A673 (cell line): ENCODE measurements at regions not wholly inside any gene's neighbourhood (a gene's known extent, or its start where the extent isn't known, plus 50 kb on each side); places are given as distances from the start of the nearest gene placed in this dataset.
"Not testable (repeated sequence)": the region's sequence is repeated elsewhere in the genome, so short reads cannot be mapped to it uniquely, and the experiment has no call there.

Experiments
- BruUV-seq: library from RNA; stranded (reverse); fragments of 400-500 nt; replicated peaks from 2 replicates; lab custom pipeline; 2021; lab: Mats Ljungman, UMichigan
- CTCF ChIA-PET: fragments of 300-600 bp; sonication (Branson Sonifier 250); formaldehyde crosslinking; loops from one replicate; lab custom pipeline; 2022; ENCODE audit warnings: antibody characterized with exemption; lab: Charles Lee
- POLR2A ChIA-PET: fragments of 300-600 bp; sonication (Branson Sonifier 250); formaldehyde crosslinking; loops from one replicate; lab custom pipeline; 2022; ENCODE audit warnings: antibody characterized with exemption; ENCODE audit not compliant: low non-redundant PET; lab: Charles Lee
- DNase-seq: peaks from one replicate; pipeline ENCODE4 v3.0.0-alpha.2; 2015; ENCODE audit warnings: low spot score
- H3K27ac ChIP-seq: fragments of 200-600 bp; sonication (generic); 2 replicates; pipeline ENCODE4 v1.5.1; 2016; ENCODE audit warnings: mixed run types, low read depth, mild to moderate bottlenecking, mixed read lengths, antibody characterized with exemption, low read length; ENCODE audit not compliant: poor library complexity, severe bottlenecking
- H3K27me3 ChIP-seq: fragments of 200-600 bp; sonication (generic); replicated peaks from 2 replicates; pipeline ENCODE4 v1.6.1; 2017; ENCODE audit warnings: mixed run types, low read depth, mild to moderate bottlenecking, mixed read lengths, antibody characterized with exemption, low read length; ENCODE audit not compliant: insufficient read depth, poor library complexity
- H3K36me3 ChIP-seq: fragments of 200-600 bp; sonication (generic); 2 replicates; pipeline ENCODE4 v1.6.1; 2016; ENCODE audit warnings: mixed run types, mild to moderate bottlenecking, mixed read lengths, antibody characterized with exemption, low read length; ENCODE audit not compliant: insufficient read depth, poor library complexity, severe bottlenecking
- H3K4me1 ChIP-seq: fragments of 200-600 bp; sonication (generic); 2 replicates; pipeline ENCODE4 v1.6.1; 2017; ENCODE audit warnings: mixed run types, mild to moderate bottlenecking, mixed read lengths, antibody characterized with exemption, low read length; ENCODE audit not compliant: insufficient read depth, poor library complexity, severe bottlenecking
- H3K4me3 ChIP-seq: fragments of 200-600 bp; sonication (generic); 2 replicates; pipeline ENCODE4 v1.5.1; 2016; ENCODE audit warnings: low read depth, mixed run types, mild to moderate bottlenecking, mixed read lengths, low read length; ENCODE audit not compliant: poor library complexity, severe bottlenecking
- H3K9me3 ChIP-seq: fragments of 200-600 bp; sonication (generic); 2 replicates; pipeline ENCODE4 v1.6.1; 2016; ENCODE audit warnings: mixed run types, low read depth, mild to moderate bottlenecking, mixed read lengths, antibody characterized with exemption, low read length; ENCODE audit not compliant: poor library complexity, severe bottlenecking
- EZH2 ChIP-seq: fragments of 200-600 bp; sonication (generic); IDR thresholded peaks from 2 replicates; pipeline ENCODE4 v1.6.1; 2017; ENCODE audit warnings: borderline replicate concordance, low read depth, mild to moderate bottlenecking, mixed read lengths, antibody characterized with exemption, low read length; ENCODE audit not compliant: poor library complexity, severe bottlenecking
- intact Hi-C: fragments of 100-400 bp; cut with micrococcal nuclease; formaldehyde crosslinking; loops from one replicate; pipeline ENCODE4 v1.10.0; 2022; ENCODE audit not compliant: unreplicated experiment
- TF ChIP-seq, protein P1 (sequence below): fragments of 300-800, 200-600 bp; sonication (generic); conservative IDR thresholded peaks from 2 replicates; pipeline ENCODE4 v1.5.1; 2017; ENCODE audit warnings: low read depth, mild to moderate bottlenecking, antibody characterized with exemption, low read length, moderate library complexity, mixed read lengths

DNA sequence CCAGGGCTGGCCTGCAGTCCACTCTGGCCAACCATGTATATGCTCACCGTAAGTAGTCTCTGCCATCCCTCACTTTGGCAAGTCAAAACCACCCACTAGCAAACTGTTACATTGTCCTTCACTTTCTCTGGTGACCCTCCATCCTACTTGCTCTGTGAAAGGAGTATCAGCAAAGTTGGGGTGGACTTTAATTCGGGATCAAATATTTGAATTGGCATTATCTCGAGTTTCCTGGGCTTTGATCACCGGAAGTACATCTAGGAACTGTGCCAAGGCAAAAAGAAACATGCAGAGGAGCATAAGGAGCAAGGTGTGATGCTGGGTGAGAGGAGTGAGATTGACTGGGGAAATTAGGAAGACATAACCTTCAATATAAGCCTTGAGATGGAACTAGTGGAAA is 188.9 kb upstream of the P2RY1 start:
- intact Hi-C loops = no loop called here
- TF ChIP-seq, protein P1, sequence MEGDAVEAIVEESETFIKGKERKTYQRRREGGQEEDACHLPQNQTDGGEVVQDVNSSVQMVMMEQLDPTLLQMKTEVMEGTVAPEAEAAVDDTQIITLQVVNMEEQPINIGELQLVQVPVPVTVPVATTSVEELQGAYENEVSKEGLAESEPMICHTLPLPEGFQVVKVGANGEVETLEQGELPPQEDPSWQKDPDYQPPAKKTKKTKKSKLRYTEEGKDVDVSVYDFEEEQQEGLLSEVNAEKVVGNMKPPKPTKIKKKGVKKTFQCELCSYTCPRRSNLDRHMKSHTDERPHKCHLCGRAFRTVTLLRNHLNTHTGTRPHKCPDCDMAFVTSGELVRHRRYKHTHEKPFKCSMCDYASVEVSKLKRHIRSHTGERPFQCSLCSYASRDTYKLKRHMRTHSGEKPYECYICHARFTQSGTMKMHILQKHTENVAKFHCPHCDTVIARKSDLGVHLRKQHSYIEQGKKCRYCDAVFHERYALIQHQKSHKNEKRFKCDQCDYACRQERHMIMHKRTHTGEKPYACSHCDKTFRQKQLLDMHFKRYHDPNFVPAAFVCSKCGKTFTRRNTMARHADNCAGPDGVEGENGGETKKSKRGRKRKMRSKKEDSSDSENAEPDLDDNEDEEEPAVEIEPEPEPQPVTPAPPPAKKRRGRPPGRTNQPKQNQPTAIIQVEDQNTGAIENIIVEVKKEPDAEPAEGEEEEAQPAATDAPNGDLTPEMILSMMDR = no peak
- no peak for TF ChIP-seq EZH2
- ChIA-PET POLR2A (no interaction called here), CTCF (no interaction called here)
- no peaks in the 10 kb centered on the region for H3K36me3 ChIP-seq
- no peak overlapping the region for H3K27ac ChIP-seq
- peaks cover 5% of the 10 kb centered on the region for H3K9me3 ChIP-seq
- BruUV-seq = no TSS peak
- H3K4me3 ChIP-seq = no peak overlapping the region
- H3K27me3 ChIP-seq = no peaks in the 10 kb centered on the region
- H3K4me1 ChIP-seq = peaks cover 14% of the 10 kb centered on the region
- no peak for DNase-seq

DNA sequence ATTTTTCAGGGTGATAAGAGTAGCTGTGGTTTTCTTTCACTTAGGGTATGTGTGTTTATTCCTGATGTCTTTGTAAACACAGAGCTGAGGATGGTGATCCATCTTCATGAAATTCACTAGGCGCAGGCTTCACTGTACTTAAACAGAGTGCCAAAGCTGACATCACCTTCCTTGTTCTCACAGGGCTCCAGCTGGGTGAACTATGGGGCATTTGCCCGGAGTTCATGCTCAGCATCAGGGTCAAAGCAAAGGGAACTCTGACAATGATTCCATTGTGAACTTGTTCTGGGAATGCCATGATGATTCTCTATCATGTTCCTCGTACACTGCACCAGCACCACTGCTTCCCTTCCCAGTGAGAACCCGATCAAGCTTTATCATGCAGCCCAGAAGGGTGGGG is 184.8 kb upstream of the P2RY1 start:
- Histone ChIP-seq H3K9me3 (no peaks in the 10 kb centered on the region), H3K4me3 (no peak overlapping the region), H3K4me1 (no peaks in the 10 kb centered on the region), H3K27ac (no peak overlapping the region), H3K36me3 (no peaks in the 10 kb centered on the region), H3K27me3 (no peaks in the 10 kb centered on the region)
- ChIA-PET POLR2A (no interaction called here), CTCF (no interaction called here)
- intact Hi-C loops = no loop called here
- DNase-seq = no peak
- TF ChIP-seq EZH2 = no peak
- TF ChIP-seq, protein P1 = no peak
- no TSS peak for BruUV-seq

GRCh38 chr3:152650923-152651322 is 184.0 kb upstream of the P2RY1 start:
- H3K4me3 ChIP-seq, H3K27me3 ChIP-seq, H3K4me1 ChIP-seq, H3K9me3 ChIP-seq, H3K36me3 ChIP-seq, H3K27ac ChIP-seq, intact Hi-C loops, BruUV-seq, DNase-seq, POLR2A ChIA-PET, CTCF ChIA-PET: not testable (repeated sequence)

- DNase-seq = peak; percentile 60
- Histone ChIP-seq H3K36me3 (no peaks in the 10 kb centered on the region), H3K9me3 (peaks cover 7% of the 10 kb centered on the region), H3K27me3 (no peaks in the 10 kb centered on the region), H3K4me1 (peaks cover 25% of the 10 kb centered on the region), H3K4me3 (no peak overlapping the region), H3K27ac (peak overlapping the region; percentile 54)
- ChIA-PET CTCF (no interaction called here), POLR2A (no interaction called here)
- no peak for TF ChIP-seq EZH2
- TF ChIP-seq, protein P1 = no peak
- BruUV-seq = no TSS peak
- intact Hi-C loops = no loop called here
Measured at GRCh38 chr3:152656214-152656971, 178.5 kb upstream of the P2RY1 start.
